GM18508 (cell line): ENCODE measurements at regions not wholly inside any gene's neighbourhood (a gene's known extent, or its start where the extent isn't known, plus 50 kb on each side); places are given as distances from the start of the nearest gene placed in this dataset.

Experiments
- ATAC-seq: cut with Tn5 transposase; IDR thresholded peaks from one replicate; pipeline ENCODE4 v1.9.1; 2021; ENCODE audit warnings: moderate number of reproducible peaks; ENCODE audit not compliant: insufficient read depth, unreplicated experiment

DNA sequence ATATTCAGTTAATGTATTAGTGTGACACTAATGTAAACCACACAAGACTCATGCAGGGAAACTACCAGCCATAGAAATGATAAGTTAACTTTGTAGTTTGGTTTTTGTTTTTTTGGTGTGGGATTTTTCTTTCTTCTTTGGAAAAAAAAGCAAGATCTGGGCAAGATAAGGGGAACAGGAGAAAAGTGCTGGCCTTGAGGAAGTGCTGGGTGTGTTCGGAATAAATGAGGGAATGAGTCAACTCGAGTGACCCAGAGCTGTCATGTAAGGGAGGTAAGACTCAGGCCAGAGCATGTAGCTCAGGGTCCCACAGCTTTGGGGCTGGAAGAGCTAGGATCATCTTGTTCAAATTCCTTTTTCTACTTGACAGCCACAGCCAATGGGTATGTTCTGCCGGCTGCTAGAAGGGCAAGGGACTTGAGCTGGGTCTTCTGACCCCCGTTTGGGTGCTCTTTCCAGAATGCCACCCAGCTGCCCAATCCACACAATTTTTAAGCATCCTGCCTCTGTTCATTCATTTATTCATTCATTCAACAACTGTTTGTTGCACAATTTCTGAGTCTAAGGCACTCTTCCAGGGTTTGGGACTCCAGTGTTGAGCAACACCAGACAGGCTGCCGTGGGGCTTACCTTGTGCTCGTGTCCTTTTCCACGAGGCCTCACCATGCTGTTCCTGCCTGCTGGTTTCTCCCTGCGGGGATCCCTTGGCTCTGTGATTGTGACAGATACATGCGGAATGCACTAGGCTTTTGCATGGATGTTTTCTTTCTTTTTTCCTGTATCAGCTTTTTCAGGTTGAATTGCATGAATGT, 54.5 kb downstream of the CLDN34 start:
- no peak for ATAC-seq

GRCh38 chrX:10022273-10022541, 55.0 kb downstream of the CLDN34 start:
- ATAC-seq: no peak

DNA sequence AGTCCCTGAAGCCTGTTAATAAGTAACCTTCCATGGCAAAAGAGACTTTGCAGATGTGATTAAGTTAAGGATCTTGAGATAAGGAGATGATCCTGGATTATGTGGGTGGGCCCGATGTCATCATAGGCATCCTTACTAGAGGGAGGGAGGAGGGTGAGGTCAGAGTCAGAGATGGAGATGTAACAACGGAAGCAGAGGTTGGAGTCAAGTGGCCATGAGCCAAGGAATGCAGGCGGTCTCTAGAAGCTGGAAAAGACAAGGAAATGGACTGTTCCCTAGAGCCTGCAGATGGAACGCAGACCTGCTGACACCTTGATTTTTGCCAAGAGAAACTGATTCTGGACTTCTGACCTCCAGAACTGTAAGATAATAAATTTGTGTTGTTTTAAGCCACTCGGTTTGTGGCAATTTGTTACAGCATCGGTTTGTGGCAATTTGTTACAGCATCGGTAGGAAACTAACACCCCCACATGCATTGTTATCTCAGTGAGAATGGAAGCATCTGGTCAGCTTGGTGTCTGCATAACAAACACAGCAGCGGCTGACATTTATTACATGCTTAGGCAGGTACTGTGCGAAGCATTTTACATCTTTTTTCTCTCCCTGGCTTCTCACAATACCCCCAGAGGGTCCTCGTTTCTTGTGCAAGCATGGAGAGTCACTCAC, 55.6 kb downstream of the CLDN34 start:
- ATAC-seq: no peak

DNA sequence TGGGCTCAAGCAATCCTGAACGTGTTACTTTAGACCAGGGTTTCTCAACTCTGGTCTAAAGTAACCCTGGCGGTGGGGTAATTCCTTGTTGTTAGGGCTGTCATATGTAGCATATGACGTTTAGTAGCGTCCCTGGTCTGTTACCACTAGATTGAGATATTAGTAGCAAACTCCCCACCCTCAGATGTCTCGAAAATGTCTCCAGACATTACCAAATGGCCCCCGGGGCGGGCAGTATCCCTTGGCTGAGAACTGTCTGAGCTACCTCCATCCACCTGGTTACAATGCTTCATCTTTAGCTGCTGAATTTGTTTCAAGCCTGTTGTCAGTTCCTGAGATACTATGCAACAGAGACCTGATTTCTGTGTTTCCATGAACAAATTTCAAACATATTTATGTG, 56.7 kb downstream of the CLDN34 start:
- no peak for ATAC-seq

DNA sequence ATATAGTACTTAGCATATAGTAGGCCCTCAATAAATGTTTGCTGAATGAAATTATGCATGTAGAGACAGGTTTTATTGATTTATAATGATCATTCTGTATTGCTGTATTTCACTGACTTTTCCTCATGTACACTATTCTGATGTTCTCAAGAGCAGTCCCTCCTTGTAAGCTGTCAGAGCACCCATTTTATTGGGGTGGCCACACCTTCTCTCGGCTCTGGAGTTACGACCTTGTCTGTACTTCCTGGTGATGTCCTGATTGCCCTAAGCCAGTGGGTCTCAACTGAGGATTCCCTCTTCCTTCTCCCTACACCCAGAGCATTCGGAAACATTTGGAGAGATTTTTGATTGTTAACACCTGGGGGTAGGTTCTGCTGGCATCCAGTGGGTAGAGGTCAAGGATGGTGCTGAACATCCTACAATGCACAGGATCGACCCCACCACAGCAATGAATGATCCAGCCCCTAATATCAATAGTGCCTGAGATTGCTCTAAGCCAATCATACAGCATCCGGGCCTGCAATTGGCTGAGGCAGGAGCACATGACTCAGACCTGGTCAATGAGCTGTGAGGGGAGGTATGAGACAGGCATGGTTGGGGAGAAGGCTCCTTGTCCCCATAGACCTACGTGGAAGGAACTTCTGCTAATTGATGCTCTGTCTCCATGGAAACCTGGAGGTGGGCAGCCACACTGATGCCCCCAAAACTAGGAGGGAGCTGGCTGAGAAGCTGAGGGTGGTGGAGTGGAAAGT, 58.8 kb downstream of the CLDN34 start:
- no peak for ATAC-seq

DNA sequence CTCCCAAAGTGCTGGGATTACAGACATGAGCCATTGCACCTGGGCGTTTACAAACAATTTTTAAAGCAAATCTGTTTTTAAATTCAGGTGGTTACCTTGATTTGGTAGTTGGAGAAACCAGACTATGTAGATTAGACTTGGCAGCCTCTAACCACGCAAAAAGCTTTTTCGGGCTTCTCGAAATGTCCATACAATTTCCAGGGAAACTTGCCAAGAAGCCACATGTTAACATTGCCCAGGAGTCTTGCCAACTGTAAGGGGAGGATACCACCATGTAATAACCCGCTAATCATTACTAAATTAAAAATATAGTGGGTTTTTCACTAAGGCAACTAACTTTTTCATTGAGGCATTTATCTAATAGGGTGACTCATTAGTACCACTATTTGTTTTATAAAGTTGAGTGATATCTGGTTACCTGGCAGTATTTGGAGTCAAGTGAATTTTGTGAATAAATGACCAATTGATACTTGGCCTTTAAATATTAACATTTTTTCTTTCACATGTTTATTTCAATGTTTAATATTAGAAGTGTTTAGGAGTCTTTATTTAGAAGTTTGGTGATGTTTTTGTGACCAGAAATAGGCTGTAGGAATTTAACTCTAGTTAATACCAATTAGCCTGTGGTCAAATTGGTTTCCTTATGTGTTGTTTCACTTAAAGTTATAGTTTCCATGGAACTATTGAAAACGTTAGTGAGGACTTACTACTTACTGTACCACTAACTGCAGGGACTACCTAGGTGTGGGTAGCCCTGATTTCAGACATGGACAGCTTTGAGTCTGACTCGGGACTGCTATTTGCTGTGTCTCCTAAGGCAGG, 61.3 kb downstream of the CLDN34 start:
- ATAC-seq: no peak

DNA sequence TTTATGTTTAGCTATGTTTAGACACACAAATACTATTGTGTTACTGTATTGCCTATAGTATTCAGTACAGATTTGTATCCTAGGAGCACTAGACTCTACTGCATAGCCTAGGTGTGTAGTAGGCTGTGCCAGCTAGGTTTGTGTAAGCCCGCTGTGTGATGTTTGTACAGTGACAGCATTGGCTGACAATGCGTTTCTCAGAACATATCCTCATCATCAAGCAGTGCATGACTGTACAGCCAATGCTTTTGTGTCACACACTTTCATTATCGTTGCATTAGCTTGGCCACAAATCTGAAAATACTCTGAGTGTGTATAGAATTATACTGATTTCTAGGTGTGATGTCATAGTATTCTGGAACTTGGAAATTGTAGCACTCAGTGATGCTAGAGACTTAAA, 63.4 kb downstream of the CLDN34 start:
- no peak for ATAC-seq

GRCh38 chrX:10031746-10032145, 64.6 kb downstream of the CLDN34 start:
- ATAC-seq: no peak

DNA sequence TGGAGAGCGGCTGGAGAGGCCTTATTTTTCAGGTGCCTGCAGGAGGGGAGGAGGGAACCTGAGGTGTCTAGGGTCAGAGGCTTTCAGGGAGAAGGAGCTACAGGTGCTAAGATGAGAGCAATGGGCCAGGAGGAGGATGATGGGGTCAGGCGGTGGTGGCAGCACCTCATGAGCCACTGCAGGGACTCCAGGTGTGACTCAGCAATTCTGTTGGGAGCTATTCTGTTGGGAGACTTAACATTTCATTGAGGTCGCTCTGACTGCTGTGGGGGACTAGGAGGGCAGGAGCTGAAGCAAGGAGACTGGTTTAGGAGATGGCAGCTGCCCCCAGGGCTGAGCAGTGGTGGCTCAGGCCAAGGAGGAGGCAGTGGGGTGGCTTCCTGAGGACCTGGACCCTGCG, 65.0 kb downstream of the CLDN34 start:
- ATAC-seq: no peak

DNA sequence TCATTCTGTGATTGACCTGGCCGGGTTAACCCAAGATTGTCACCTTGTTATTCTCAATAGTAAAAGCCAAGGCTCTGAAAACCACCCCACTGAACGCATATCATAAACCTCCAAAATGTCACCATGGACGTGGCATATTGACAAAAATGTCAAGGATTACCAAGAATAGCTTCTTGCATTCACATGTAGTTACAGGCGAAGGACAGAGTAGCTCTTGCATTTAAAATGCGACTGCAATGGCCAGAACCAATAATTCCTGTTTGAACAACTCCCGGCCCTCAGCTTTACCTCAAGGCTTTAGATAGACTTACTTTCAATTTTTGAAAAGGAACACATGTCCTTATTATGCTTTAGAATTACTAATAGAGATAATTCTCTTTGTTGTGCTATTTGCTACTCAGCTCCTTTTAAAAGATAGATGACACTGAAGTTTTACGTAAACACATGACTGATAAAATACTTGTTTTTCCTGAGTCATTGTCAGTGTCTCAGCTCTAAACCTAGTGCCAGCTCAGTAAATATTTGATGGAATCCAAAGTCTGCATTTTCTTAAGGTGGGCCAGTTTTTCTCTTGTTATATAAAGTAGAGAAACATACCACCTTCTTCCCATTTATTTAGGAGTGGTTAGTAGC, 66.3 kb downstream of the CLDN34 start:
- no peak for ATAC-seq

GRCh38 chrX:10034740-10035260, 67.6 kb downstream of the CLDN34 start:
- ATAC-seq: no peak

DNA sequence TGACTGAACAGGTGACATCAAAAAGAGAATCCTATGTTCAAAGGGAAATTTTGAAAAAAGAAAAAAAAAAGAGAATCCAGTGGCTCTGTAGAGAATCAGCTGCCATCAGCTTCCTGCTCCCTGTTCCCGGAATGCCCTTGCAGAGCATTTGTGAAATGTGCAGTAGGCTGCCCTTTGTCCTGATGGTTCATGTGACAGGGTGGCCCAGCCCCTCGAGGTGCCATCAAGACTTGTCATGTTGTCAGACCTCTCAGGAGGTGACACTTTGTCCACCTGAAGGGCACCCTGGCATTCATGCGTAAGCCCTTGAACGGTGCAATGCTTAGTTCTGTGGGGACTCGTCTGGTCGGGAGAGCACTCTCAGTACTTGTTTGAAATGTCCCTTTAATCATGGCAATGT, 71.4 kb downstream of the CLDN34 start:
- no peak for ATAC-seq

DNA sequence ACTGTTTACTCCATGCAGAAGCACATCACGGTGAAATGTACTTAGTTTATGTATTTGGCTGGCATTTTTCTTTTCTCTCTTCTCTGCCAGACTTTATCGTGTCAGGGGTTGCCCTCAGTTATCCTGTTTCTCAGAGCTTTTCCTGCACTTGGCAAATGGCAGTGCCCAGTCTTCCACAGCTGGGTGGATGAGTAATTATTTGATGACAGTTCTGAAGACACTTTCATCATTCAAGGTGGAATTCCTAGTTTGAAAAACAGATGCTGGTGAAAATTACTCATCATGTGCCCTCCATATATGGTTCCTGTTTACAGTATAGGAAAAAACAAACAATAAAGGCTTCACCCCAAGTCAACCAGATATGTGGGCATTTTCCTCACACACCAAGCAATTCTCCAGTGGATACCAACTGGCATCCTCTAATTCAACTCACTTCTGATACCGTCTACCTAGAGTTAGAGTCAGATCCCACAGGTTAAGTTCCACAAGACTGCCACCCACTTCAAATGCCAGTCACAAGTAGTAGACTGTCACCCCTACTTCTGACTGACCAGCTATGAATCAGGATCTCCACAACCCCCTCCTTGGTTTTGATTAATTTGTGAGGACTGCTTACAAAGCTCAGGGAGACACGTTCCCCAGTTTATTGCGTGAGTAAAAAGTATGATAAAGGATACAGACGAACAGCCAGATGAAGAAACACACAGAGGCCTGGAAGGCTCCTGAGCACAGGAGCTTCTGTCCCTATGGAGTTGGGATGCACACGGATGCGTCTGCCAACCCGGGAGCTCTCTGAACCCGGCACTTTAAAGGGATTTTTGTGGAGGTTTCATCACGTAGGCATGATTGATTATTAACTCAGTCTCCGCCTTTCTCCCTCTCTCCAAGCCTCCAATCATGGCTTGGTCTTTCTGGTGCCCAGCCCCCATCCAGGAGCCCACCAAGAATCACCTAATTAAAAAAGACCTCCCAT, 72.9 kb downstream of the CLDN34 start:
- no peak for ATAC-seq

- no peak for ATAC-seq
Observed at GRCh38 chrX:10040961-10041360, 73.8 kb downstream of the CLDN34 start.

- ATAC-seq: no peak
Observed at GRCh38 chrX:10041383-10041782, 74.2 kb downstream of the CLDN34 start.

DNA sequence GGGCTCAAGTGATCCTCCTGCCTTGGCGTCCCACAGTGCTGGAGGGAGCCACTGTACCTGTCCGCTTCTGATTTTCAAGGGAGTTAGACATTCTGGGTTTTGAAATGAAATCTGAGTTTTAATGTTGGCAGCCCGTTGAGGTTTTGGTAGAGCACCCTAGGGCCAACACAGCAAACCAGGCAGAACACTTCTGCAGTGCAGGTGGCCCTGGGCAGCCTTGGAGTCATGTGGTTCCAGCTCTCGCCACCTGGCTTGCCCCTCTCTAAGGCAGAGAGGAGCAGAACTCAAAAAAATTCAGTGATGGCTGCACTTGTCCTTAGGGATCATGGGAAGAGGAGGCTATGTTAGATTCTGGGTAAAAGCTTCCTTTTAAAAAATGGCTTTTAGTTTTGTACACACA, 74.9 kb downstream of the CLDN34 start:
- ATAC-seq: no peak

GRCh38 chrX:10043386-10043785, 76.2 kb downstream of the CLDN34 start:
- ATAC-seq: no peak

- no peak for ATAC-seq
Observed at GRCh38 chrX:10044021-10044420, 76.9 kb downstream of the CLDN34 start.
